ENCODE measurements at regions not wholly inside any gene's neighbourhood (a gene's known extent, or its start where the extent isn't known, plus 50 kb on each side); places are given as distances from the start of the nearest gene placed in this dataset.

GRCh38 chr3:153038779-153039178, 123.2 kb upstream of the RAP2B start:
- ChIA-PET POLR2A (no interaction called here), CTCF (interaction anchor here (2.1 kb wide), 1 partner anchor 730 kb away, joined by 7 read pairs; no protein-coding TSS in a partner anchor)
- Histone ChIP-seq H3K27me3 (ENCODE audit: insufficient read depth) (no peaks in the 10 kb centered on the region), H2AFZ (ENCODE audit: low read depth) (no peak overlapping the region), H3K36me3 (replicated peaks in 1 of 2; ENCODE audit: control insufficient read depth in 1 of 2, insufficient read depth in 2 of 2, low read length in 1 of 2) (no peaks in the 10 kb centered on the region), H3F3A (replicated peaks; ENCODE audit: insufficient read depth) (peaks cover 14% of the 10 kb centered on the region), H4K20me1 (ENCODE audit: insufficient read depth) (no peaks in the 10 kb centered on the region), H3K27ac (ENCODE audit: low read depth in 2 of 2, low read length in 1 of 2) (no peak overlapping the region), H3K9ac (no peak overlapping the region), H3K4me3 (ENCODE audit: low read depth in 2 of 2, low read length in 1 of 2) (no peak overlapping the region), H3K79me2 (ENCODE audit: insufficient read depth) (no peaks in the 10 kb centered on the region), H3K9me2 (no peaks in the 10 kb centered on the region), H3K4me2 (no peak overlapping the region), H3K9me3 (no peaks in the 10 kb centered on the region), H3K4me1 (ENCODE audit: control insufficient read depth in 1 of 2, insufficient read depth in 2 of 2, low read depth in 1 of 2, low read length in 1 of 2) (peaks cover 0 to 5% of the 10 kb centered on the region in 2 experiments; a peak in 1 of 4 replicates)
- no peak for DNase-seq
- 35% methylated on average over 9 of the region's 9 CpGs for WGBS (ENCODE audit: low lambda C conversion rate)
- no peak for TF ChIP-seq PBX3 (IDR thresholded peaks at IDR 0.05)
- TF ChIP-seq NRF1 (IDR thresholded peaks at IDR 0.05; ENCODE audit: low read depth, low read length) = no peak
- no peak for TF ChIP-seq CTCF (IDR thresholded peaks at IDR 0.05)
- TF ChIP-seq MXI1 (IDR thresholded peaks at IDR 0.05; ENCODE audit: low read depth, low read length) = no peak
- TF ChIP-seq EP300 (IDR thresholded peaks at IDR 0.05; ENCODE audit: borderline replicate concordance in 1 of 2, low read depth in 1 of 2, low read length in 1 of 2) = no peak
- no peak for TF ChIP-seq RAD21 (IDR thresholded peaks at IDR 0.05; ENCODE audit: low read length)
- TF ChIP-seq FOXM1 (IDR thresholded peaks at IDR 0.05; ENCODE audit: low read depth) = no peak
- TF ChIP-seq EZH2phosphoT487 (IDR thresholded peaks at IDR 0.05; ENCODE audit: borderline replicate concordance, low read depth) = no peak
- no peak for TF ChIP-seq FOXJ3 (CRISPR knock-in tag; IDR thresholded peaks at IDR 0.05)
- TF ChIP-seq GATA2 (CRISPR knock-in tag; IDR thresholded peaks at IDR 0.05) = no peak
- TF ChIP-seq, protein P1, sequence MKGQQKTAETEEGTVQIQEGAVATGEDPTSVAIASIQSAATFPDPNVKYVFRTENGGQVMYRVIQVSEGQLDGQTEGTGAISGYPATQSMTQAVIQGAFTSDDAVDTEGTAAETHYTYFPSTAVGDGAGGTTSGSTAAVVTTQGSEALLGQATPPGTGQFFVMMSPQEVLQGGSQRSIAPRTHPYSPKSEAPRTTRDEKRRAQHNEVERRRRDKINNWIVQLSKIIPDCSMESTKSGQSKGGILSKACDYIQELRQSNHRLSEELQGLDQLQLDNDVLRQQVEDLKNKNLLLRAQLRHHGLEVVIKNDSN (IDR thresholded peaks at IDR 0.05; ENCODE audit: borderline replicate concordance, low read depth) = no peak
- TF ChIP-seq SMC3 (IDR thresholded peaks at IDR 0.05; ENCODE audit: low read depth, low read length) = no peak
- TF ChIP-seq RXRA (IDR thresholded peaks at IDR 0.05; ENCODE audit: borderline replicate concordance, low read depth) = no peak
- TF ChIP-seq, protein P2, sequence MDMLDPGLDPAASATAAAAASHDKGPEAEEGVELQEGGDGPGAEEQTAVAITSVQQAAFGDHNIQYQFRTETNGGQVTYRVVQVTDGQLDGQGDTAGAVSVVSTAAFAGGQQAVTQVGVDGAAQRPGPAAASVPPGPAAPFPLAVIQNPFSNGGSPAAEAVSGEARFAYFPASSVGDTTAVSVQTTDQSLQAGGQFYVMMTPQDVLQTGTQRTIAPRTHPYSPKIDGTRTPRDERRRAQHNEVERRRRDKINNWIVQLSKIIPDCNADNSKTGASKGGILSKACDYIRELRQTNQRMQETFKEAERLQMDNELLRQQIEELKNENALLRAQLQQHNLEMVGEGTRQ (IDR thresholded peaks at IDR 0.05; ENCODE audit: borderline replicate concordance, low read depth, low read length) = no peak
- no peak for TF ChIP-seq IRF3 (IDR thresholded peaks at IDR 0.05; ENCODE audit: low read depth, low read length)
- TF ChIP-seq ZBTB33 (IDR thresholded peaks at IDR 0.05; ENCODE audit: borderline replicate concordance, low read depth) = no peak
- TF ChIP-seq TAF1 (IDR thresholded peaks at IDR 0.05; ENCODE audit: borderline replicate concordance, low read depth, low read length) = no peak
- TF ChIP-seq, protein P3, sequence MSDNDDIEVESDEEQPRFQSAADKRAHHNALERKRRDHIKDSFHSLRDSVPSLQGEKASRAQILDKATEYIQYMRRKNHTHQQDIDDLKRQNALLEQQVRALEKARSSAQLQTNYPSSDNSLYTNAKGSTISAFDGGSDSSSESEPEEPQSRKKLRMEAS (IDR thresholded peaks at IDR 0.05; ENCODE audit: low read depth) = no peak
- TF ChIP-seq FOSL2 (IDR thresholded peaks at IDR 0.05; ENCODE audit: borderline replicate concordance, low read depth) = no peak
- no peak for TF ChIP-seq CHD2 (IDR thresholded peaks at IDR 0.05; ENCODE audit: low read length, partially characterized antibody)

Data from SK-N-SH (cell line).